ENCODE measurements at regions not wholly inside any gene's neighbourhood (a gene's known extent, or its start where the extent isn't known, plus 50 kb on each side); places are given as distances from the start of the nearest gene placed in this dataset.

DNA sequence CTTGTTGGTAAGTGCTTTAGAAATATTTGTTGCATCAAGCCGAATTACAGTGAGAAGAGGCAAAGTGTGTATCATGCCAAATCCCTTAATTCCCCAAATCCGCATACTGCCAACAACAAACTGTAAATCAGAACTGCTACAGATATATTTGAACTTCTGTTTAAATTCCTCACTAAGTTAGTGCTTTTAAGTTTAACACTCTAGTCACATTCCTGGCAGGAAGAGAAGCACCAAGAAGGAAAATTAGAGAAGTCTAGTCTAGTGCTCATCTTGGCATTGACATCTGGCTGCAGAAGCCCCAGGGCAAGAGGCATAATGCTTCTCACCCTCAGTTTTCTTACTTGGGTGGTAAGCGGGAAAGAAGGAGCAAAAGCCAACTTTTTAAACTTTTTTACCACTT lies 343.5 kb downstream of the GPR37 start:
- H3K4me1 Mint-ChIP-seq (ENCODE audit: low read depth in 2 of 2) = no peaks in the 10 kb centered on the region
- H3K9me3 Mint-ChIP-seq = peaks cover 0 to 4% of the 10 kb centered on the region in 2 donors
- DNase-seq (no peak), ATAC-seq (replicated peaks) (no peak)
- no peaks in the 10 kb centered on the region for H3K36me3 Mint-ChIP-seq (ENCODE audit: insufficient read depth)
- no peak overlapping the region for H3K4me3 Mint-ChIP-seq
- H3K27me3 Mint-ChIP-seq = no peaks in the 10 kb centered on the region
- no peak overlapping the region for H3K27ac Mint-ChIP-seq

DNA sequence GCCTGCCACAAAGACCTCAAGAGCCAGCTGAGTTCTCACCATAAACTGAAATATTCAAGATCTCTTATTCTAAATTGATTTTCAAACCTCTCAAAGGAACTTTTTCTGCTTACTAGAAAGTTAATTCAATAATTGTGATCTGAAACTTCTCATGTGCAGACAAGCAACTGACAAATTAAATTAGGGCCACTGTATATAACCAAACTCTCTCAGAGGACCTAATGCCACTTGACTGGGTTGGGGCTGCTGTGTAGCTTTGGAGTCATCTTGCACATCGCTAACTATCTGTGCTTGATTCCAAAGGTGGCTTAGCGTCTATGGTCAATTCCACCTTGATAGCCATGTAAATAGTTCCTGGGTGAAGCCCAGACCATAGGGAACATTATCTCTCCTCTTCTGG lies 345.2 kb downstream of the GPR37 start:
- ATAC-seq (replicated peaks) = no peak
- H3K4me3 Mint-ChIP-seq = no peak overlapping the region
- peaks cover 0 to 4% of the 10 kb centered on the region in 2 donors for H3K9me3 Mint-ChIP-seq
- H3K27ac Mint-ChIP-seq = no peak overlapping the region
- H3K36me3 Mint-ChIP-seq (ENCODE audit: insufficient read depth) = no peaks in the 10 kb centered on the region
- H3K27me3 Mint-ChIP-seq = no peaks in the 10 kb centered on the region
- DNase-seq = no peak
- no peaks in the 10 kb centered on the region for H3K4me1 Mint-ChIP-seq (ENCODE audit: low read depth in 2 of 2)

DNA sequence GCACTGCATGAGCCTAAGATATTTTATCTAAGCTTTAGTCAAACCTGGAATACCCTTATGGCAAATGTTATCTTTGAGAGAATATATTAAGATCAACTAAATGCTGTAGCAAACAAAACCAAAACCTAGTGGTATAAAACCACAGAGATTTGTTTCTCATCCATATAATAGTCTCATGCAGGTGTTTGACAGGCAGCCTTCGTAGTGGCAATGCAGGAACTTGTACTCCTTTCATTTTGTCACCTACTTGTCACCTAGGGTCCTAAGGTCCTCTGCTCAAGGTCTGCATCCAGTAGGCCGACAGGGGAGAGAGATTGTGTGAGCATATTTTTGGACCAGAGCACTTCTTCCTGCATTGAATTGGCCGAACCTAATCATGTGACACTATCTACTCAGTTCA lies 352.6 kb downstream of the GPR37 start:
- H3K4me3 Mint-ChIP-seq = no peak overlapping the region
- ATAC-seq (replicated peaks) (no peak), DNase-seq (no peak)
- H3K27ac Mint-ChIP-seq = no peak overlapping the region
- no peaks in the 10 kb centered on the region for H3K4me1 Mint-ChIP-seq (ENCODE audit: low read depth in 2 of 2)
- no peaks in the 10 kb centered on the region for H3K27me3 Mint-ChIP-seq
- peaks cover 0 to 6% of the 10 kb centered on the region in 2 donors for H3K9me3 Mint-ChIP-seq
- H3K36me3 Mint-ChIP-seq (ENCODE audit: insufficient read depth) = no peaks in the 10 kb centered on the region

DNA sequence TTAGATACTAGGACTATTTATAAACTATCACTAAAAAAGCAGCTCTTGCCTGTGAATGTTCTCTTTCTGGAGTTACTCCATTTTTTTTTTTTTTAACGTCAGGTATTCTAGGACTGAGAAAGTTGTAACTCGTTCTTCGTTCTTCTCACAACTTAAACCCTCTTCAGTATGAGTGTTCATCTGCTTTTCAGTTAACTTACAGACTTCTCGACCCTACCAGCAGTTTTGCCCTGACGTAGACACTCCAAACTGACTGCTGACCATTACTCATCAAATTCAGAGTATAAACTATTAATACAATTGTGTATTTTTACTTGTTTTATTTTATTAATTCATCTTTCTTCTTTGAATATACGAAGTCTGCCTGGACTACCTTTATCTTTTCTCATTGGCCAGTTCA lies 353.1 kb downstream of the GPR37 start:
- ATAC-seq (replicated peaks) (no peak), DNase-seq (no peak)
- Mint-ChIP-seq H3K4me1 (ENCODE audit: low read depth in 2 of 2) (no peaks in the 10 kb centered on the region), H3K36me3 (ENCODE audit: insufficient read depth) (no peaks in the 10 kb centered on the region), H3K4me3 (no peak overlapping the region), H3K27me3 (no peaks in the 10 kb centered on the region), H3K27ac (no peak overlapping the region), H3K9me3 (peaks cover 0 to 6% of the 10 kb centered on the region in 2 donors)

DNA sequence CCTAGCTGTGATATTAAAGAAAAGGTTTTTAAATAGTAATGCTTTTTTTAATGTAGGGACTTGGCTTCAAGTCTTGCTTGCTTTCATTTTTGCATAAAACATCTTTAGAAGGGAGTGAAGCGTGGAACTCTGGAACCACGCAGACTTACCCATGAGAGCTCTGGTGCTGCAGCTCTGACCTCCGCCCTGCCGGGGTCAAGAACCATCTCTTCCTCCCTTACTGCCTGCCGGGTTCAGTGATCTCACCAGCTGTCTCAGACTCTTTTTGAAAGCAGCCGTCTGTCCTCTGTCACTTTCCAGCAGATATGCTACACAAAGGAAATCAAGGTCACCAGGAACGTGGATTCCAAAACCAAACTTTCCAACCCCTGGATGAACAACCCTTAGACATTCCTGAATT lies 353.8 kb downstream of the GPR37 start:
- Mint-ChIP-seq H3K9me3 (peaks cover 0 to 4% of the 10 kb centered on the region in 2 donors), H3K27me3 (no peaks in the 10 kb centered on the region), H3K36me3 (ENCODE audit: insufficient read depth) (no peaks in the 10 kb centered on the region), H3K27ac (no peak overlapping the region), H3K4me1 (ENCODE audit: low read depth in 2 of 2) (no peaks in the 10 kb centered on the region), H3K4me3 (no peak overlapping the region)
- DNase-seq (no peak), ATAC-seq (replicated peaks) (no peak)

DNA sequence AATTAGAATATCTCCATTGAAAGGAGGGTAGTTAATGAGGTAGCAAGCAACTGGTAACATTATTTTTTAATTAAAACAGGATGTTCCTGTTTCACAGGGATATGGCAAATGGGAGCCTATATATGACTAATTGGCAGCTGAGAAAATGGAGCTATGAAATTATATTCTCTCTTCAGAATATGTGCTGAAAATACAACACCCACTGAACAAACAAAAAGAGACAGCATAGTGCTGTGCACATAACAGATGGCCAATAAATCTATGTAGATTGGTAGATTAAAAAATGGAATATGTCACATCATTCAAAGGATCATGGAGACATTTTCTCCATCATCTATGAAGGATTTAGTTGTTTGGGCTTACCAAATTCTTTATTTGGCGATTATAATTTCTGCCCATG lies 362.0 kb downstream of the GPR37 start:
- H3K9me3 Mint-ChIP-seq = peaks cover 5 to 14% of the 10 kb centered on the region in 2 donors
- H3K27me3 Mint-ChIP-seq = no peaks in the 10 kb centered on the region
- no peak overlapping the region for H3K4me3 Mint-ChIP-seq
- H3K36me3 Mint-ChIP-seq (ENCODE audit: insufficient read depth) = peaks cover 3% of the 10 kb centered on the region
- ATAC-seq (replicated peaks) = no peak
- H3K4me1 Mint-ChIP-seq (ENCODE audit: low read depth in 2 of 2) = no peaks in the 10 kb centered on the region
- H3K27ac Mint-ChIP-seq = no peak overlapping the region
- DNase-seq = no peak

DNA sequence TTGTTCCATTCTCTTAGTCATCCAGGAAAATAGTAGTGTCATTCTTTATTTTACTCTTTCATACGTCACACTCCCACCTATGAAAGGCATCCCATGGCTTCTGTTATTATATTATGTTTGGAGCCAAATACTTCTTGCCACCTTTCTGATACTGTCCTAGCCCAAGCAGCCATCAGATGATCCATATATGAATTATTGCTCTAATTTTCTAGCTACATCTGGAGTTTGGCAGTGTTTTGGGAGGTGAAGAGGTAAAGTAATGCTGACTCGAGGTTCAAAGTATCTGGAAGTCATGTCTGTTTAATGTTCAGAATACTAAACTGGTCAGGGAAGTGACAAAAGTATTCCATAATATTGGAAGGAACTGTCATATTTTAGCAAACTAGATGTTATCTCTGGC lies 362.5 kb downstream of the GPR37 start:
- no peaks in the 10 kb centered on the region for H3K4me1 Mint-ChIP-seq (ENCODE audit: low read depth in 2 of 2)
- ATAC-seq (replicated peaks) (no peak), DNase-seq (no peak)
- peaks cover 3% of the 10 kb centered on the region for H3K36me3 Mint-ChIP-seq (ENCODE audit: insufficient read depth)
- H3K9me3 Mint-ChIP-seq = peaks cover 5 to 14% of the 10 kb centered on the region in 2 donors
- no peak overlapping the region for H3K27ac Mint-ChIP-seq
- H3K27me3 Mint-ChIP-seq = no peaks in the 10 kb centered on the region
- no peak overlapping the region for H3K4me3 Mint-ChIP-seq

DNA sequence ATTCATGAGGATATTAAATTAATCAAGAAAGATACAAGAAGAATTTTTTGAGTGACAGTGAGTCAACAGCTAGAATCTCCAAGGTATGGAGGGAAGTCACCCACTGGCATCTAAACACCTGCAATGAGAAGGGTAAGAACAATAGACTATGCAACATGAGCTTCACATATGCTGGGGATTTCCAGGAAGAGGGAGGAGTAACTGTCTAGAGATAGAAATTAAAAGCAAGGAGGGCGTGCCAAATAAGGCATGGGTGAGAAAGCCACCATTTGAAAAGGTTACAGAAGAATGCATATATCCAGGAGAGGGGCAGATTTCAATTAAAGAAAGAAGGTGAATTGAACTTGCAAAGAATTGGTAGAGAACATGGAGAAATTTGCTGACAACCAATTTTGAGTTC lies 365.7 kb downstream of the GPR37 start:
- no peak overlapping the region for H3K27ac Mint-ChIP-seq
- no peaks in the 10 kb centered on the region for H3K4me1 Mint-ChIP-seq (ENCODE audit: low read depth in 2 of 2)
- H3K9me3 Mint-ChIP-seq = peaks cover 17 to 26% of the 10 kb centered on the region in 2 donors
- no peak for DNase-seq
- peaks cover 3% of the 10 kb centered on the region for H3K36me3 Mint-ChIP-seq (ENCODE audit: insufficient read depth)
- ATAC-seq (replicated peaks) = no peak
- no peak overlapping the region for H3K4me3 Mint-ChIP-seq
- H3K27me3 Mint-ChIP-seq = no peaks in the 10 kb centered on the region

DNA sequence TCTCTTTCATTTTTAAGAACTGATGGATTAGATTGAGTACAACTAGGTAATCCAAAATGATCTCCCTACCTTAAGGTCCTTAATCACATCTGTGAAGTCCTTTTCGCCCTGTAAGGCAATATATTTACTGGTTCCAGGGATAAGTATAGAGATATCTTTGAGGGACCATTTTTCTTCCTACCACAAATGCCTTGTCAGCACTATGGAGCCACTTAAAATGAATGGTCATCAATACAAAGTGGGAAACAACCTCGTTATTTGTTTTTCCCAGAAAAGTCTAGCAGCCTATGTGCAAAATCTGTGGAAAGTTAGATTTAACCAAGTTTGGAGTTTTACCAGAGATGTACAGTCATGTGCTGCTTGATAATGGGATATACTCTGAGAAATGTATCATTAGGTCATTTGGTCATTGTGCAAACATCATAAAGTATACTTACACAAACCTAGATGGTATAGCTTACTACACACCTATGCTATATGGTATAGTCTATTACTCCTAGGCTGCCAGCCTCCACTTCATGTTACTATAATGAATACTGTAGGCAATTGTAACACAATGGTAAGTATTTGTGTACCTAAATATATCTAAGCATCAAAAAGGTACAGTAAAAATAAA lies 366.2 kb upstream of the TMEM229A start:
- DNase-seq (no peak), ATAC-seq (replicated peaks) (no peak)
- Mint-ChIP-seq H3K27ac (no peak overlapping the region), H3K9me3 (peaks cover 17 to 26% of the 10 kb centered on the region in 2 donors), H3K4me3 (no peak overlapping the region), H3K36me3 (ENCODE audit: insufficient read depth) (peaks cover 3% of the 10 kb centered on the region), H3K27me3 (no peaks in the 10 kb centered on the region), H3K4me1 (ENCODE audit: low read depth in 2 of 2) (no peaks in the 10 kb centered on the region)

DNA sequence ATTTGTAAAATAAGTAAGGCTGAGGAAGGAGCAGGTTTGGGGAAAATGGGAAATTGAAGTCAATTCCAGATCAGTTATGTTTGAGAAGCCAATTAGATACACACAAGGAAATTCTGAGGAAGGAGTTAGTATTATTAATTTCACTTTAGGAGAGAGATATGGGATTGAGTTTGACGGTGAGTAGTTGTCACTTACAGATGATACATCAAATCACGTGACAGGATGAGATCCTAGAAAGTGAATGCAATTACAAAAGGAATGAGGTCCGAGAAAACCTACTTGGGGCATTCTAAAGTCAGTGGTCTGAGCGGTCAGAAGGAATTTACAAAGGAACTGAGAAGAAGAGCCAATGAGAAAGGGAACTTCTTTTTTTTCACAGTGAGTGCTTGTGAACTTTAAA lies 364.3 kb upstream of the TMEM229A start:
- H3K27me3 Mint-ChIP-seq = no peaks in the 10 kb centered on the region
- DNase-seq (no peak), ATAC-seq (replicated peaks) (no peak)
- no peaks in the 10 kb centered on the region for H3K4me1 Mint-ChIP-seq (ENCODE audit: low read depth in 2 of 2)
- no peak overlapping the region for H3K4me3 Mint-ChIP-seq
- H3K9me3 Mint-ChIP-seq = peaks cover 22 to 26% of the 10 kb centered on the region in 2 donors
- H3K36me3 Mint-ChIP-seq (ENCODE audit: insufficient read depth) = peaks cover 3% of the 10 kb centered on the region
- no peak overlapping the region for H3K27ac Mint-ChIP-seq

DNA sequence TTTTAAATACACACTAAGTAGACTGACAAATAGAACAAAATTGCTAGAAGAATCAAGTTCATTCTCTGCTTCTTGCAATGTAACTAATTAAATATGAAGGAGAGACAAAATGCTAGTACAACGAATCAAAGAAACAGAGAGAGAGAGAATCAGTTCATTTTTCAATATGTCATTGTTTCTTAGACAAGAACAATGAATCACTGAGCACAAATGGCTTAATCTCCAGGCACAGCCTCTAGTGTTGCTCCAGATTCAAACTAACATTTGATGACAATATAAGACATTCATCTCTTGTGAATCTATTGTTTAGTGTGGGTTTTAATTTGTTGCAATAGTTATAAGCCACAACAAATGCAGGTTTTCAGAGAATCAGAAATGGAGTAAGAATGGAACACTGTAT lies 357.4 kb upstream of the TMEM229A start:
- Mint-ChIP-seq H3K27me3 (no peaks in the 10 kb centered on the region), H3K36me3 (ENCODE audit: insufficient read depth) (peaks cover 3% of the 10 kb centered on the region), H3K4me1 (ENCODE audit: low read depth in 2 of 2) (no peaks in the 10 kb centered on the region), H3K27ac (no peak overlapping the region), H3K9me3 (peaks cover 0 to 8% of the 10 kb centered on the region in 2 donors), H3K4me3 (no peak overlapping the region)
- ATAC-seq (replicated peaks) (no peak), DNase-seq (no peak)

DNA sequence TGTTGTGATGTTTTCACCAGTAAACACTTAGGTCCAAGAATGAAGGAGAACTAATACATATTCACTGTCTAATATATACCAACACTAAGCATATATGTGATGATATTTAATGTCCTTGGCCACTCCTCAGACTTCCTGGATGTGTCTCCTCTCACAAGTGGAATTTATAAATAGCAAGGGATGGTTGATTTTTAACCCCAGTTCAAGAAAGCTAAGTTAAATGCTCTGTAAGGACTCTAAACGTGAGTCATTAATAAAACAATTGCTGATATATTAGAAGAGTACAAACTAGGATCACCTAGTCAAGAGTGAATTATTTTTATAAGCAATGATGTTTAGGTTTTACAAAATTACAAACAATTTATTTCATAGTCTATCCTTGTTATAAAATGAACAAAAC lies 355.9 kb upstream of the TMEM229A start:
- no peak overlapping the region for H3K27ac Mint-ChIP-seq
- H3K9me3 Mint-ChIP-seq = peaks cover 0 to 8% of the 10 kb centered on the region in 2 donors
- no peak overlapping the region for H3K4me3 Mint-ChIP-seq
- H3K36me3 Mint-ChIP-seq (ENCODE audit: insufficient read depth) = peaks cover 3% of the 10 kb centered on the region
- DNase-seq = no peak
- H3K4me1 Mint-ChIP-seq (ENCODE audit: low read depth in 2 of 2) = no peaks in the 10 kb centered on the region
- H3K27me3 Mint-ChIP-seq = no peaks in the 10 kb centered on the region
- ATAC-seq (replicated peaks) = no peak

DNA sequence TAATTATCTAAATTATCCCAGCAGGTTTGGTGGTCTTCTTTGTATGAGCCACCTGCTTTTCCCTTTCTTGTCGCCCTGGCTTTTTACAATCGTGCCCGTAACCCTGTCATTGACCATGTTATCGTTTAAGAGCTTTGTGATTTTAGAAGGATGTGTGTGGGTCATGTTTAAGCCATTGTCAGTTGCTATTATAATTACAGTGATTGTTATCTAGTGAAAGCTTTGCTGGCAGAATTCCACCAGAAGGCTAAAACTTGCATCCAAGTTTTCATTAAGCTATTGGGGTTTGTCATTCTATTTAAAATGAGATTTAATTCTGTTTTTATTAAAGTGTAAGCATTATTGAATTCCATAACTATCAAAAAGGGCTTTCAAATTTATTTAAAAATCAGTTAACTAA lies 354.2 kb upstream of the TMEM229A start:
- Mint-ChIP-seq H3K4me3 (no peak overlapping the region), H3K4me1 (ENCODE audit: low read depth in 2 of 2) (no peaks in the 10 kb centered on the region), H3K9me3 (peaks cover 0 to 5% of the 10 kb centered on the region in 2 donors), H3K36me3 (ENCODE audit: insufficient read depth) (peaks cover 3% of the 10 kb centered on the region), H3K27me3 (no peaks in the 10 kb centered on the region), H3K27ac (no peak overlapping the region)
- no peak for ATAC-seq (replicated peaks)
- no peak for DNase-seq

DNA sequence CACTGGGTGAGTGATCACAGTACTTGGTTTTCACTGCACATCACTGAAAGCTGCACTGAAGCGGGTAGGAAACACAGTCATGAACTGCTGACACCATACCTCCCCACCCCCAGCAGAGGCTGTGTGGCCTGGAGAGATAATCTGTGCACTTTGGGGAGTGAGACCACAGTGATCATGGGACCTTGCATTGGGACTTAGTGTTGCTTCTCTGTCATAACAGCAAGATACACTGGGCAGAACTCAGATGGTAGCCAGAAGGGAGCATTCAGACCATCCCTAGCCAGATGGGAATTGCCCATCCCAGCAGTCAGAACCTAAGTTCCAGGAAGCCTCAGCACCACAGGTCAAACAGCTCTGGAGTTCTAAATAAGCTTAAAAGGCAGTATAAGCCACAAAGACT lies 346.4 kb upstream of the TMEM229A start:
- no peaks in the 10 kb centered on the region for H3K27me3 Mint-ChIP-seq
- H3K27ac Mint-ChIP-seq = no peak overlapping the region
- H3K36me3 Mint-ChIP-seq (ENCODE audit: insufficient read depth) = peaks cover 4% of the 10 kb centered on the region
- peaks cover 9 to 10% of the 10 kb centered on the region in 2 donors for H3K9me3 Mint-ChIP-seq
- H3K4me3 Mint-ChIP-seq = no peak overlapping the region
- H3K4me1 Mint-ChIP-seq (ENCODE audit: low read depth in 2 of 2) = no peaks in the 10 kb centered on the region
- DNase-seq (no peak), ATAC-seq (replicated peaks) (no peak)

DNA sequence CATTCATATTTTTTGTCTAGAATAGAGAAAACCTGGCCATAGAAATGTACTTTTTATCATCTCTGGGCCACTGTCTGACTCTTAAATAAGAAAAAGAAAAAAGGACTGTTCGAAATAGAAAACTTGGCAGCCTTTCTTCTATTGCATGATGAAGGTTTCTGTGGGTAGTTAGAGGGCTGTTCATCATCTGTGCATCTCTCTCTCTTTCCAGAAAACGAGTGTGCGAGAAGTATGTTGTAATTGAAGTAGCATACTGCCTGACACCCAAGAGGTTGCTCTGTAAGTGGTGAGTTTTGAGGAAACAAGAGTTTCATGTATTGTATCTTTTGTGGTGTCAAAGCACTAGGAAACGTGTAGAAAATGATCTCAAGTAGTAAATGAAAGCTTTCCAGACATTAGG lies 343.2 kb upstream of the TMEM229A start:
- Mint-ChIP-seq H3K4me1 (ENCODE audit: low read depth in 2 of 2) (no peaks in the 10 kb centered on the region), H3K27me3 (no peaks in the 10 kb centered on the region), H3K27ac (no peak overlapping the region), H3K36me3 (ENCODE audit: insufficient read depth) (peaks cover 4% of the 10 kb centered on the region), H3K9me3 (peaks cover 9% of the 10 kb centered on the region in 2 donors), H3K4me3 (no peak overlapping the region)
- ATAC-seq (replicated peaks) (no peak), DNase-seq (no peak)
